HEK293 (cell line): ENCODE measurements at regions not wholly inside any gene's neighbourhood (a gene's known extent, or its start where the extent isn't known, plus 50 kb on each side); places are given as distances from the start of the nearest gene placed in this dataset.

Source experiments
- GLI4 ChIP-seq: fragments of 450-650 bp; formaldehyde crosslinking; IDR thresholded peaks from 2 replicates; pipeline ENCODE4 v1.5.1; 2016; ENCODE audit warnings: missing biosample characterization, missing genetic modification characterization
- YY2 ChIP-seq: fragments of 450-650 bp; formaldehyde crosslinking; IDR thresholded peaks from 2 replicates; pipeline ENCODE4 v1.5.1; 2016; ENCODE audit warnings: missing biosample characterization, missing genetic modification characterization
- ZBTB20 ChIP-seq: fragments of 450-650 bp; formaldehyde crosslinking; IDR thresholded peaks from 2 replicates; pipeline ENCODE4 v1.5.1; 2016; ENCODE audit warnings: missing biosample characterization, missing genetic modification characterization
- ZNF138 ChIP-seq: fragments of 450-650 bp; formaldehyde crosslinking; IDR thresholded peaks from 2 replicates; pipeline ENCODE4 v1.5.1; 2016; ENCODE audit warnings: missing biosample characterization, missing genetic modification characterization, borderline replicate concordance
- ZNF366 ChIP-seq: fragments of 450-650 bp; formaldehyde crosslinking; conservative IDR thresholded peaks from 2 replicates; pipeline ENCODE4 v1.5.1; 2016; ENCODE audit warnings: missing biosample characterization, missing genetic modification characterization
- ZNF37A ChIP-seq: fragments of 450-650 bp; IDR thresholded peaks from 2 replicates; pipeline ENCODE4 v1.5.1; 2018; ENCODE audit warnings: missing biosample characterization, missing genetic modification characterization
- ZNF530 ChIP-seq: fragments of 450-650 bp; formaldehyde crosslinking; IDR thresholded peaks from 2 replicates; pipeline ENCODE4 v1.5.1; 2016; ENCODE audit warnings: low read depth, missing biosample characterization, missing genetic modification characterization
- ZNF561 ChIP-seq: fragments of 450-650 bp; IDR thresholded peaks from 2 replicates; pipeline ENCODE4 v1.5.1; 2018; ENCODE audit warnings: missing biosample characterization, missing genetic modification characterization, borderline replicate concordance
- ZNF677 ChIP-seq: fragments of 450-650 bp; IDR thresholded peaks from 2 replicates; pipeline ENCODE4 v1.5.0; 2018; ENCODE audit warnings: missing biosample characterization, mild to moderate bottlenecking, missing genetic modification characterization, moderate library complexity
- ZNF76 ChIP-seq: fragments of 450-650 bp; formaldehyde crosslinking; IDR thresholded peaks from 2 replicates; pipeline ENCODE4; 2016; ENCODE audit warnings: low read depth, missing biosample characterization, missing genetic modification characterization, borderline replicate concordance
- TF ChIP-seq, protein P1 (sequence below): fragments of 450-650 bp; formaldehyde crosslinking; IDR thresholded peaks from 2 replicates; pipeline ENCODE4 v1.5.1; 2016; ENCODE audit warnings: missing biosample characterization, missing genetic modification characterization
- TF ChIP-seq, protein P2 (sequence below): fragments of 450-650 bp; formaldehyde crosslinking; IDR thresholded peaks from 2 replicates; pipeline ENCODE4 v1.5.1; 2016; ENCODE audit warnings: missing biosample characterization, missing genetic modification characterization, low read depth
- TF ChIP-seq, protein P3 (sequence below): fragments of 450-650 bp; formaldehyde crosslinking; IDR thresholded peaks from 2 replicates; pipeline ENCODE4 v1.5.1; 2016; ENCODE audit warnings: missing biosample characterization, missing genetic modification characterization

DNA sequence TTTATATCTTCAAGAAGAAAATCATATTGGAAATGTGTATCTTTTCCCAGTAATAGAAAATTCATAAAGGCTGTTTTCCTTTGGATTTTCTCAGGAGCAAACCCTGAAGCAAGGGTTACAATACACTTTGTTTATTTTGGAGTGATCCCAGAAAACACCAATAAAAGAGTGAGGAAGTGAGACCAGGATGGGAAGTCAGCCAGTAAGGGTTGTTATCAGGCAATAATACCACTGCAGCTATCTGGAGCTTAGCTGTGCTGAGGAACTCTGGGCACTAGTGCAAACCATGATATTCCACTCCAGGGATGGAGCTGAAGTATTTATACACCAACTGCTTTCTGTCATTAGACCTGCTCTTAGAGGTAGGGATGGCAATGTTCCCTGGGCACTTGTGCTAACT, 1002.3 kb downstream of the FLRT2 start:
- TF ChIP-seq, protein P1, sequence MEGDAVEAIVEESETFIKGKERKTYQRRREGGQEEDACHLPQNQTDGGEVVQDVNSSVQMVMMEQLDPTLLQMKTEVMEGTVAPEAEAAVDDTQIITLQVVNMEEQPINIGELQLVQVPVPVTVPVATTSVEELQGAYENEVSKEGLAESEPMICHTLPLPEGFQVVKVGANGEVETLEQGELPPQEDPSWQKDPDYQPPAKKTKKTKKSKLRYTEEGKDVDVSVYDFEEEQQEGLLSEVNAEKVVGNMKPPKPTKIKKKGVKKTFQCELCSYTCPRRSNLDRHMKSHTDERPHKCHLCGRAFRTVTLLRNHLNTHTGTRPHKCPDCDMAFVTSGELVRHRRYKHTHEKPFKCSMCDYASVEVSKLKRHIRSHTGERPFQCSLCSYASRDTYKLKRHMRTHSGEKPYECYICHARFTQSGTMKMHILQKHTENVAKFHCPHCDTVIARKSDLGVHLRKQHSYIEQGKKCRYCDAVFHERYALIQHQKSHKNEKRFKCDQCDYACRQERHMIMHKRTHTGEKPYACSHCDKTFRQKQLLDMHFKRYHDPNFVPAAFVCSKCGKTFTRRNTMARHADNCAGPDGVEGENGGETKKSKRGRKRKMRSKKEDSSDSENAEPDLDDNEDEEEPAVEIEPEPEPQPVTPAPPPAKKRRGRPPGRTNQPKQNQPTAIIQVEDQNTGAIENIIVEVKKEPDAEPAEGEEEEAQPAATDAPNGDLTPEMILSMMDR (tag by site-specific recombination) = no peak
- TF ChIP-seq ZNF530 (no peak), ZBTB20 (tag by site-specific recombination) (no peak), ZNF138 (no peak), ZNF677 (tag by site-specific recombination) (no peak), ZNF561 (no peak), YY2 (tag by site-specific recombination) (no peak), ZNF37A (no peak), GLI4 (tag by site-specific recombination) (no peak), ZNF366 (tag by site-specific recombination) (no peak), ZNF76 (tag by site-specific recombination) (no peak)
- TF ChIP-seq, protein P2, sequence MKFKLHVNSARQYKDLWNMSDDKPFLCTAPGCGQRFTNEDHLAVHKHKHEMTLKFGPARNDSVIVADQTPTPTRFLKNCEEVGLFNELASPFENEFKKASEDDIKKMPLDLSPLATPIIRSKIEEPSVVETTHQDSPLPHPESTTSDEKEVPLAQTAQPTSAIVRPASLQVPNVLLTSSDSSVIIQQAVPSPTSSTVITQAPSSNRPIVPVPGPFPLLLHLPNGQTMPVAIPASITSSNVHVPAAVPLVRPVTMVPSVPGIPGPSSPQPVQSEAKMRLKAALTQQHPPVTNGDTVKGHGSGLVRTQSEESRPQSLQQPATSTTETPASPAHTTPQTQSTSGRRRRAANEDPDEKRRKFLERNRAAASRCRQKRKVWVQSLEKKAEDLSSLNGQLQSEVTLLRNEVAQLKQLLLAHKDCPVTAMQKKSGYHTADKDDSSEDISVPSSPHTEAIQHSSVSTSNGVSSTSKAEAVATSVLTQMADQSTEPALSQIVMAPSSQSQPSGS (tag by site-specific recombination) = no peak
- TF ChIP-seq, protein P3, sequence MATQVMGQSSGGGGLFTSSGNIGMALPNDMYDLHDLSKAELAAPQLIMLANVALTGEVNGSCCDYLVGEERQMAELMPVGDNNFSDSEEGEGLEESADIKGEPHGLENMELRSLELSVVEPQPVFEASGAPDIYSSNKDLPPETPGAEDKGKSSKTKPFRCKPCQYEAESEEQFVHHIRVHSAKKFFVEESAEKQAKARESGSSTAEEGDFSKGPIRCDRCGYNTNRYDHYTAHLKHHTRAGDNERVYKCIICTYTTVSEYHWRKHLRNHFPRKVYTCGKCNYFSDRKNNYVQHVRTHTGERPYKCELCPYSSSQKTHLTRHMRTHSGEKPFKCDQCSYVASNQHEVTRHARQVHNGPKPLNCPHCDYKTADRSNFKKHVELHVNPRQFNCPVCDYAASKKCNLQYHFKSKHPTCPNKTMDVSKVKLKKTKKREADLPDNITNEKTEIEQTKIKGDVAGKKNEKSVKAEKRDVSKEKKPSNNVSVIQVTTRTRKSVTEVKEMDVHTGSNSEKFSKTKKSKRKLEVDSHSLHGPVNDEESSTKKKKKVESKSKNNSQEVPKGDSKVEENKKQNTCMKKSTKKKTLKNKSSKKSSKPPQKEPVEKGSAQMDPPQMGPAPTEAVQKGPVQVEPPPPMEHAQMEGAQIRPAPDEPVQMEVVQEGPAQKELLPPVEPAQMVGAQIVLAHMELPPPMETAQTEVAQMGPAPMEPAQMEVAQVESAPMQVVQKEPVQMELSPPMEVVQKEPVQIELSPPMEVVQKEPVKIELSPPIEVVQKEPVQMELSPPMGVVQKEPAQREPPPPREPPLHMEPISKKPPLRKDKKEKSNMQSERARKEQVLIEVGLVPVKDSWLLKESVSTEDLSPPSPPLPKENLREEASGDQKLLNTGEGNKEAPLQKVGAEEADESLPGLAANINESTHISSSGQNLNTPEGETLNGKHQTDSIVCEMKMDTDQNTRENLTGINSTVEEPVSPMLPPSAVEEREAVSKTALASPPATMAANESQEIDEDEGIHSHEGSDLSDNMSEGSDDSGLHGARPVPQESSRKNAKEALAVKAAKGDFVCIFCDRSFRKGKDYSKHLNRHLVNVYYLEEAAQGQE (tag by site-specific recombination) = no peak
